ENCODE measurements at regions not wholly inside any gene's neighbourhood (a gene's known extent, or its start where the extent isn't known, plus 50 kb on each side); places are given as distances from the start of the nearest gene placed in this dataset.

DNA sequence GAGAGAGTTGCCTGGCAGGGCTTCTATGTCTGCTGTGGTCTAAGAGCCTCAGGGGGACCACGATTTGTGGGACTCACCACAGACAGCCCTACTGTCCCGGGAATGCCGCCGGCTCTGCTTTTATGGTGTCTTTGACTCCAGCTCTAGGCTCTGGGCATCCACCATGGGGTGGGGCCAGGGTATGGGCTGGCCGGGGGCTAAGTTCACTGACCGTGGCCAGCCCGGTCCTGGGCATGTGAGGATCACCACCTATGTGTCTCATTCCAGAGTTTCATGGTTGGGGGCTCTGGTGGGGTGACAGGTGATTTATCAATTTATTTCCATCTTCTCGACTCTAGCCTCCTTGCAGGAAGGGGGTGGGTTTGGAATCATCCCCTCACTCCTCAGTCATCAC, 139.4 kb downstream of the GADD45G start:
- TF ChIP-seq EZH2 (IDR thresholded peaks at IDR 0.05; ENCODE audit: low read depth, unreplicated experiment), result no peak
- TF ChIP-seq, protein P1, sequence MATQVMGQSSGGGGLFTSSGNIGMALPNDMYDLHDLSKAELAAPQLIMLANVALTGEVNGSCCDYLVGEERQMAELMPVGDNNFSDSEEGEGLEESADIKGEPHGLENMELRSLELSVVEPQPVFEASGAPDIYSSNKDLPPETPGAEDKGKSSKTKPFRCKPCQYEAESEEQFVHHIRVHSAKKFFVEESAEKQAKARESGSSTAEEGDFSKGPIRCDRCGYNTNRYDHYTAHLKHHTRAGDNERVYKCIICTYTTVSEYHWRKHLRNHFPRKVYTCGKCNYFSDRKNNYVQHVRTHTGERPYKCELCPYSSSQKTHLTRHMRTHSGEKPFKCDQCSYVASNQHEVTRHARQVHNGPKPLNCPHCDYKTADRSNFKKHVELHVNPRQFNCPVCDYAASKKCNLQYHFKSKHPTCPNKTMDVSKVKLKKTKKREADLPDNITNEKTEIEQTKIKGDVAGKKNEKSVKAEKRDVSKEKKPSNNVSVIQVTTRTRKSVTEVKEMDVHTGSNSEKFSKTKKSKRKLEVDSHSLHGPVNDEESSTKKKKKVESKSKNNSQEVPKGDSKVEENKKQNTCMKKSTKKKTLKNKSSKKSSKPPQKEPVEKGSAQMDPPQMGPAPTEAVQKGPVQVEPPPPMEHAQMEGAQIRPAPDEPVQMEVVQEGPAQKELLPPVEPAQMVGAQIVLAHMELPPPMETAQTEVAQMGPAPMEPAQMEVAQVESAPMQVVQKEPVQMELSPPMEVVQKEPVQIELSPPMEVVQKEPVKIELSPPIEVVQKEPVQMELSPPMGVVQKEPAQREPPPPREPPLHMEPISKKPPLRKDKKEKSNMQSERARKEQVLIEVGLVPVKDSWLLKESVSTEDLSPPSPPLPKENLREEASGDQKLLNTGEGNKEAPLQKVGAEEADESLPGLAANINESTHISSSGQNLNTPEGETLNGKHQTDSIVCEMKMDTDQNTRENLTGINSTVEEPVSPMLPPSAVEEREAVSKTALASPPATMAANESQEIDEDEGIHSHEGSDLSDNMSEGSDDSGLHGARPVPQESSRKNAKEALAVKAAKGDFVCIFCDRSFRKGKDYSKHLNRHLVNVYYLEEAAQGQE (IDR thresholded peaks at IDR 0.05; ENCODE audit: unreplicated experiment), result no peak
- TF ChIP-seq, protein P2, sequence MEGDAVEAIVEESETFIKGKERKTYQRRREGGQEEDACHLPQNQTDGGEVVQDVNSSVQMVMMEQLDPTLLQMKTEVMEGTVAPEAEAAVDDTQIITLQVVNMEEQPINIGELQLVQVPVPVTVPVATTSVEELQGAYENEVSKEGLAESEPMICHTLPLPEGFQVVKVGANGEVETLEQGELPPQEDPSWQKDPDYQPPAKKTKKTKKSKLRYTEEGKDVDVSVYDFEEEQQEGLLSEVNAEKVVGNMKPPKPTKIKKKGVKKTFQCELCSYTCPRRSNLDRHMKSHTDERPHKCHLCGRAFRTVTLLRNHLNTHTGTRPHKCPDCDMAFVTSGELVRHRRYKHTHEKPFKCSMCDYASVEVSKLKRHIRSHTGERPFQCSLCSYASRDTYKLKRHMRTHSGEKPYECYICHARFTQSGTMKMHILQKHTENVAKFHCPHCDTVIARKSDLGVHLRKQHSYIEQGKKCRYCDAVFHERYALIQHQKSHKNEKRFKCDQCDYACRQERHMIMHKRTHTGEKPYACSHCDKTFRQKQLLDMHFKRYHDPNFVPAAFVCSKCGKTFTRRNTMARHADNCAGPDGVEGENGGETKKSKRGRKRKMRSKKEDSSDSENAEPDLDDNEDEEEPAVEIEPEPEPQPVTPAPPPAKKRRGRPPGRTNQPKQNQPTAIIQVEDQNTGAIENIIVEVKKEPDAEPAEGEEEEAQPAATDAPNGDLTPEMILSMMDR (conservative IDR thresholded peaks at IDR 0.05; ENCODE audit: low read depth in 2 of 2), result no peak
- TF ChIP-seq POLR2AphosphoS5 (IDR thresholded peaks at IDR 0.05; ENCODE audit: low read depth), result no peak
- TF ChIP-seq, protein P3, sequence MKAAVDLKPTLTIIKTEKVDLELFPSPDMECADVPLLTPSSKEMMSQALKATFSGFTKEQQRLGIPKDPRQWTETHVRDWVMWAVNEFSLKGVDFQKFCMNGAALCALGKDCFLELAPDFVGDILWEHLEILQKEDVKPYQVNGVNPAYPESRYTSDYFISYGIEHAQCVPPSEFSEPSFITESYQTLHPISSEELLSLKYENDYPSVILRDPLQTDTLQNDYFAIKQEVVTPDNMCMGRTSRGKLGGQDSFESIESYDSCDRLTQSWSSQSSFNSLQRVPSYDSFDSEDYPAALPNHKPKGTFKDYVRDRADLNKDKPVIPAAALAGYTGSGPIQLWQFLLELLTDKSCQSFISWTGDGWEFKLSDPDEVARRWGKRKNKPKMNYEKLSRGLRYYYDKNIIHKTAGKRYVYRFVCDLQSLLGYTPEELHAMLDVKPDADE (IDR thresholded peaks at IDR 0.05), result no peak
- no peak for TF ChIP-seq CREB1 (CRISPR knock-in tag; IDR thresholded peaks at IDR 0.05; ENCODE audit: low read depth)

All from GM23338 (cell line).